Adrenal gland (tissue), 9 donors: ENCODE measurements at regions not wholly inside any gene's neighbourhood (a gene's known extent, or its start where the extent isn't known, plus 50 kb on each side); places are given as distances from the start of the nearest gene placed in this dataset.
"Not testable (repeated sequence)": the region's sequence is repeated elsewhere in the genome, so short reads cannot be mapped to it uniquely, and the experiment has no call there.

ENCODE experiments used
- DNase-seq, 7 donors: peaks; one replicate each; pipeline ENCODE4 v3.0.0-alpha.2; 2019 to 2020
- H3K27ac ChIP-seq, 5 donors: fragments of 200-600 bp; sonication (generic) in 4 of 5; 1 replicate in 3 of 5; 2 replicates in 2 of 5; pipeline versions ENCODE4 v1.5.1 to v1.8.0; 2016 to 2020; ENCODE audit warnings: mild to moderate bottlenecking in 1 of 5
- H3K27me3 ChIP-seq: fragments of 200-600 bp; 2 replicates; pipeline ENCODE4 v1.8.0; 2021
- H3K36me3 ChIP-seq, 2 donors: fragments of 200-600 bp; replicated peaks in 1 of 2; 1 replicate in 1 of 2; 2 replicates in 1 of 2; pipeline versions ENCODE4 v1.5.1 to v1.8.0; 2018 to 2022
- H3K4me1 ChIP-seq, 2 donors: fragments of 200-600 bp; replicated peaks in 1 of 2; 1 replicate in 1 of 2; 2 replicates in 1 of 2; pipeline versions ENCODE4 v1.5.1 to v1.8.0; 2018 to 2021
- H3K4me3 ChIP-seq, 4 donors: fragments of 200-600 bp; sonication (generic) in 3 of 4; one replicate each; pipeline ENCODE4 v1.5.1; 2016 to 2018
- H3K9me3 ChIP-seq, 3 donors: fragments of 200-600 bp; sonication (generic) in 1 of 3; replicated peaks in 1 of 3; 1 replicate in 2 of 3; 2 replicates in 1 of 3; pipeline versions ENCODE4 v1.5.1 to v1.8.0; 2016 to 2021
- POLR2A ChIP-seq, 2 donors: fragments of 450-650 bp; IDR thresholded peaks; one replicate each; pipeline ENCODE4 v1.6.1; 2017; ENCODE audit warnings: antibody characterized with exemption in 2 of 2, mild to moderate bottlenecking in 2 of 2, moderate library complexity in 1 of 2
- WGBS, 4 donors: extraction: QIAGEN DNeasy Blood & Tissue Kit in 2 of 4; methylation state at CpG; one replicate each; pipeline versions ENCODE4 v1.1.5 to v1.1.7; 2013 to 2017; 5-methylcytosine and 5-hydroxymethylcytosine counted together
- intact Hi-C, 2 donors: fragments of 100-400 bp; cut with DNase I; formaldehyde crosslinking; loops; one replicate each; pipeline versions ENCODE4 v1.14.1 to v1.15.0; 2022 to 2023
- TF ChIP-seq, protein P1 (sequence below), 6 experiments: fragments of 450-650 bp in 4 of 6; fragments of 200-600 bp in 2 of 6; sonication (generic) in 1 of 6; IDR thresholded peaks; 1 replicate in 5 of 6; 2 replicates in 1 of 6; pipeline versions ENCODE4 v1.5.1 to v1.8.0; 2016 to 2021; ENCODE audit warnings: antibody characterized with exemption in 6 of 6, mild to moderate bottlenecking in 2 of 6, moderate library complexity in 1 of 6
- donor health status: healthy with polysubstance abuse.
- donor health status: Bipolar disorder and iron deficiency.
- donor health status: DM: yes; HTN: yes; CAD: no.
- donor health status: DM: no; HTN: no; CAD: no.
- donor health status: DM: no; HTN: no; CAD: no.

DNA sequence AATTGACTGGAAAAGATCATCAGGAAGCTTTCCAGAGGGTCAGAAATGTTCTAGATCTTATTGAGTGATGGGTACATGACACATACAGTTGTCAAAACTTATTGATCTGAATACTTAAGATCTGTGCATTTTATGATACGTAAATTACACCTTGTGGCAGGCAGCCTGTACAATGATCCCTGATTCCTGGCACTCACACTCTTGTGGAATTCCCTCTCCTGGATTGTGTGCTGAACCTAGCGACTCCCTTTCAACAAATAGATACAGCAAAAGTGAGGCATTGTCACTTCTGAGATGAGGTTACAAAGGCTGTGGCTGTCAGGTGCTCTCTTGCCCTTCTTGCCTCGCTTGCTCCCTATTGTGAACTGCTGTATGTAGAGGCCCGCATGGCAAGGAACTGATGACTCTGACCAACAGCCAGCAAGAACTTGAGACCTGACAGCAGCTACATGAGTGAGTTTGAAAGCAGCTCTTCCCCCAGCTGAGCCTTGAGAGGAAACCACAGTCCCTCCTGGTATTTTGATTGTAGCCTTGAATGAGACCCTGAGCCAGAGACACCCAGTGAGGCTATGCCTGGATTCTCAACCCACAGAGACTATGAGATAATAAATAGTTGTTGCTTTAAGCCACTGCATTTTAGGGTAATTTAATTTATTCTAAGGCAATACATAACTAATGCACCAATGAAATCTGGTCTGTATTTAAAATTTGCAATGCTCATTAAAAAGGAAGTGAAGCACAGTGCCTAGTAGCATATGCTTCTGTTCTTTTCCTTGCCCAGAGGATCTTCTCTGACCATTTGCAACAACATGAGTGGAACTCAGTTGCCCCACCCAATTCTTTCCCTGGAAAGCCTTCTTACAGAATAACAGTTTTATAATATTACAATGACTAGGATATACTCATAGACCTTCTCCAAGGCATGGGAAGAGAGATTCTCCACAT is 60.5 kb upstream of the IZUMO1R start:
- intact Hi-C loops = no loop called here
- WGBS, 4 donors = 67 to 74% (median 72%) methylated on average over 4 of the region's 4 CpGs
- TF ChIP-seq, protein P1, sequence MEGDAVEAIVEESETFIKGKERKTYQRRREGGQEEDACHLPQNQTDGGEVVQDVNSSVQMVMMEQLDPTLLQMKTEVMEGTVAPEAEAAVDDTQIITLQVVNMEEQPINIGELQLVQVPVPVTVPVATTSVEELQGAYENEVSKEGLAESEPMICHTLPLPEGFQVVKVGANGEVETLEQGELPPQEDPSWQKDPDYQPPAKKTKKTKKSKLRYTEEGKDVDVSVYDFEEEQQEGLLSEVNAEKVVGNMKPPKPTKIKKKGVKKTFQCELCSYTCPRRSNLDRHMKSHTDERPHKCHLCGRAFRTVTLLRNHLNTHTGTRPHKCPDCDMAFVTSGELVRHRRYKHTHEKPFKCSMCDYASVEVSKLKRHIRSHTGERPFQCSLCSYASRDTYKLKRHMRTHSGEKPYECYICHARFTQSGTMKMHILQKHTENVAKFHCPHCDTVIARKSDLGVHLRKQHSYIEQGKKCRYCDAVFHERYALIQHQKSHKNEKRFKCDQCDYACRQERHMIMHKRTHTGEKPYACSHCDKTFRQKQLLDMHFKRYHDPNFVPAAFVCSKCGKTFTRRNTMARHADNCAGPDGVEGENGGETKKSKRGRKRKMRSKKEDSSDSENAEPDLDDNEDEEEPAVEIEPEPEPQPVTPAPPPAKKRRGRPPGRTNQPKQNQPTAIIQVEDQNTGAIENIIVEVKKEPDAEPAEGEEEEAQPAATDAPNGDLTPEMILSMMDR (IDR thresholded peaks at IDR 0.05) = no peak
- no peak for TF ChIP-seq POLR2A (IDR thresholded peaks at IDR 0.05)
- Histone ChIP-seq H3K27ac (no peak overlapping the region), H3K4me1 (no peaks in the 10 kb centered on the region), H3K9me3 (peaks cover 0 to under 1% (median 0%) of the 10 kb centered on the region in 3 donors), H3K4me3 (no peak overlapping the region), H3K27me3 (no peaks in the 10 kb centered on the region), H3K36me3 (no peaks in the 10 kb centered on the region)
- DNase-seq = no peak

DNA sequence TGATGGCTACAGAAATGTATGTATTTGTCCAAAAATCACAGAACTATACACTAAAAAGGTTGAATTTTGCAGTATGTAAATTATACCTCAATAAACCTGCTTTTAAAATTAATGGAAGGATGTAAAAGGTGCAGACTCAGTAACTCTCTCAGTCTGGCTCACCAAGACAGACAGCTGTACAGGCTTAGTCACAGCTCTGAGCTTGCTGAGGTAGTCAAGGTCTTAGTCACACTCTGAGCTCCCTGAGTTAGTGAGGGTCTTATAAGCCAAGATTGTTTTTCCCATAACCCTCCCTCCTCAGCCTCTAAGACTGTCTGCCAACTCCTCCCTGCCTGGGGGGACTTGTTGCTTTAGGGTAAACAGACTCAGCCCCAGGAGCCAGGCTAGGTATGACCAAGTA is 59.3 kb upstream of the IZUMO1R start:
- Histone ChIP-seq H3K36me3 (no peaks in the 10 kb centered on the region), H3K27me3 (no peaks in the 10 kb centered on the region), H3K4me1 (no peaks in the 10 kb centered on the region), H3K4me3 (no peak overlapping the region), H3K9me3 (no peaks in the 10 kb centered on the region), H3K27ac (no peak overlapping the region)
- no peak for TF ChIP-seq POLR2A (IDR thresholded peaks at IDR 0.05)
- TF ChIP-seq, protein P1 (IDR thresholded peaks at IDR 0.05) = no peak
- DNase-seq = no peak
- intact Hi-C loops = no loop called here

DNA sequence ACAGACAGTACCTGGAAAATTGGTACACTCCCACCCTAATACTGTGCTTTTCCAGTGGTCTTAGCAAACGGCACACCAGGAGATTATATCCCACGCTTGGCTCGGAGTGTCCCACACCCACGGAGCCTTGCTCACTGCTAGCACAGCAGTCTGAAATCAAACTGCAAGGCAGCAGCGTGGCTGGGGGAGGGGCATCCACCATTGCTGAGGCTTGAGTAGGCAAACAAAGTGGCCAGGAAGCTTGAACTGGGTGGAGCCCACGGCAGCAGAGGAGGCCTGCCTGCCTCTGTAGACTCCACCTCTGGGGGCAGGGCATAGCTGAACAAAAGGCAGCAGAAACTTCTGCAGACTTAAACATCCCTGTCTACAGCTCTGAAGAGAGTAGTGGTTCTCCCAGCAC is 56.1 kb upstream of the IZUMO1R start:
- intact Hi-C loops, H3K27me3 ChIP-seq, H3K4me1 ChIP-seq, H3K27ac ChIP-seq, DNase-seq, H3K9me3 ChIP-seq, H3K36me3 ChIP-seq, H3K4me3 ChIP-seq: not testable (repeated sequence)
- WGBS, 4 donors = 80 to 90% (median 88%) methylated on average over 5 to 6 of the region's 6 CpGs

DNA sequence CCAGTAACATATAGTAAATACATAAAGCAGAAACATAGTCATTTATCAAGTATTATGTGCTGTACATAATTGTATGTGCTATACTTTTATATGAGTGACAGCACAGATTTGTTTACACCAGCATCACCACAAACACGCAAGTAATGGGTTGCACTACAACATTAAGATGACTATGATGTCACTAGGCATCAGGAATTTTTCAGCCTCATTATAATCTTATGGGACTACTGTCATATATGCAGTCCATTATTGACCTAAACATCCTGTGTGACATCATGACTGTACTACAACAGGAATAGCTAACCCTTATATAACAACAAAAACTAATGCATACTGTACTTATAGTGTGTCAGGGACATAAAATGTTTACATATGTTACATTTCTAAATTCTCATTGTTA is 50.2 kb upstream of the IZUMO1R start:
- DNase-seq = no peak
- WGBS, 4 donors = 96 to 100% (median 99%) methylated on average over 1 of the region's 1 CpG
- no peak overlapping the region for H3K27ac ChIP-seq
- no peaks in the 10 kb centered on the region for H3K9me3 ChIP-seq
- H3K36me3 ChIP-seq = no peaks in the 10 kb centered on the region
- H3K4me3 ChIP-seq = no peak overlapping the region
- no peaks in the 10 kb centered on the region for H3K4me1 ChIP-seq
- intact Hi-C loops = no loop called here
- H3K27me3 ChIP-seq = no peaks in the 10 kb centered on the region
- no peak for TF ChIP-seq POLR2A (IDR thresholded peaks at IDR 0.05)
- TF ChIP-seq, protein P1 (IDR thresholded peaks at IDR 0.05) = no peak
